GM18498 (cell line): ENCODE measurements at regions not wholly inside any gene's neighbourhood (a gene's known extent, or its start where the extent isn't known, plus 50 kb on each side); places are given as distances from the start of the nearest gene placed in this dataset.

Experiments
- ATAC-seq: cut with Tn5 transposase; IDR thresholded peaks from one replicate; pipeline ENCODE4 v1.9.1; 2021; ENCODE audit warnings: mild to moderate bottlenecking, moderate library complexity; ENCODE audit not compliant: unreplicated experiment

GRCh38 chr2:20150110-20150706 lies 74.7 kb downstream of the SDC1 start:
- ATAC-seq = no peak

GRCh38 chr2:20149703-20150030 lies 75.3 kb downstream of the SDC1 start:
- ATAC-seq = no peak

- no peak for ATAC-seq
These were observed 75.8 kb downstream of the SDC1 start for GRCh38 chr2:20148923-20149702.

- ATAC-seq = no peak
These were observed 76.5 kb downstream of the SDC1 start for GRCh38 chr2:20148426-20148922.

- ATAC-seq = no peak
These were observed 77.6 kb downstream of the SDC1 start for GRCh38 chr2:20147351-20147750.

- no peak for ATAC-seq
These were observed 78.5 kb downstream of the SDC1 start for GRCh38 chr2:20146401-20146800.

GRCh38 chr2:20145497-20146193 lies 79.3 kb downstream of the SDC1 start:
- peak; percentile 82 for ATAC-seq

GRCh38 chr2:20144861-20145260 lies 80.1 kb downstream of the SDC1 start:
- ATAC-seq = no peak

- no peak for ATAC-seq
These were observed 80.7 kb downstream of the SDC1 start for GRCh38 chr2:20144196-20144595.

GRCh38 chr2:20143263-20143662 lies 81.7 kb downstream of the SDC1 start:
- ATAC-seq = no peak

GRCh38 chr2:20141806-20142205 lies 83.1 kb downstream of the SDC1 start:
- no peak for ATAC-seq

- ATAC-seq = no peak
These were observed 83.7 kb downstream of the SDC1 start for GRCh38 chr2:20141056-20141762.

- no peak for ATAC-seq
These were observed 84.4 kb downstream of the SDC1 start for GRCh38 chr2:20140321-20141055.

- no peak for ATAC-seq
These were observed 85.3 kb downstream of the SDC1 start for GRCh38 chr2:20139407-20140172.

GRCh38 chr2:20138696-20139095 lies 86.2 kb downstream of the SDC1 start:
- ATAC-seq = no peak

GRCh38 chr2:20137884-20138283 lies 86.5 kb upstream of the LAPTM4A start:
- no peak for ATAC-seq

GRCh38 chr2:20137131-20137571 lies 85.7 kb upstream of the LAPTM4A start:
- no peak for ATAC-seq

GRCh38 chr2:20136149-20136548 lies 84.7 kb upstream of the LAPTM4A start:
- no peak for ATAC-seq

- peak; percentile 86 for ATAC-seq
These were observed 84.2 kb upstream of the LAPTM4A start for GRCh38 chr2:20135631-20136050.
